SK-N-SH (cell line): ENCODE measurements at regions not wholly inside any gene's neighbourhood (a gene's known extent, or its start where the extent isn't known, plus 50 kb on each side); places are given as distances from the start of the nearest gene placed in this dataset.

Source experiments
- CTCF ChIA-PET: fragments of 300-600, 350-600 bp; formaldehyde crosslinking; extraction: SDS; loops from one replicate; lab custom pipeline; 2021; lab: Yijun Ruan, JAX
- POLR2A ChIA-PET: fragments of 350-600 bp; sonication (Branson Sonifier 250); formaldehyde crosslinking; extraction: SDS; loops from one replicate; lab custom pipeline; 2020; ENCODE audit warnings: antibody characterized with exemption, inconsistent platforms; lab: Yijun Ruan, JAX
- DNase-seq: peaks from one replicate; pipeline ENCODE4 v3.0.0; 2012
- H2AFZ ChIP-seq: fragments of 200-600 bp; sonication (generic); 2 replicates; pipeline ENCODE4 v1.8.1; 2016; ENCODE audit warnings: antibody characterized with exemption, mild to moderate bottlenecking, low read depth
- H3F3A ChIP-seq: fragments of 200-600 bp; sonication (generic); replicated peaks from 2 replicates; pipeline ENCODE3; 2016; ENCODE audit warnings: antibody characterized with exemption, mild to moderate bottlenecking; ENCODE audit not compliant: insufficient read depth
- H3K27ac ChIP-seq, 2 experiments: fragments of 200-500 bp in 1 of 2; fragments of 200-600 bp in 1 of 2; sonication (Bioruptor generic) in 1 of 2; sonication (generic), shearing (Covaris generic) in 1 of 2; 2 replicates each; pipeline versions ENCODE4 v1.5.1 to v1.6.1; 2014 to 2016; ENCODE audit warnings: low read depth in 2 of 2, inconsistent platforms in 1 of 2, low read length in 1 of 2, mild to moderate bottlenecking in 1 of 2, mixed read lengths in 1 of 2
- H3K27me3 ChIP-seq: fragments of 200-600 bp; sonication (generic), shearing (Covaris generic); 2 replicates; pipeline ENCODE4 v1.6.1; 2016; ENCODE audit warnings: mixed run types; ENCODE audit not compliant: insufficient read depth
- H3K36me3 ChIP-seq, 2 experiments: fragments of 200-500 bp in 1 of 2; fragments of 200-600 bp in 1 of 2; sonication (Bioruptor generic) in 1 of 2; sonication (generic) in 1 of 2; replicated peaks in 1 of 2; 2 replicates each; pipeline versions ENCODE3 to v1.5.1; 2014 to 2016; ENCODE audit warnings: low read length in 1 of 2, mild to moderate bottlenecking in 1 of 2; ENCODE audit not compliant: insufficient read depth in 2 of 2, control insufficient read depth in 1 of 2
- H3K4me1 ChIP-seq, 2 experiments: fragments of 200-500 bp in 1 of 2; fragments of 200-600 bp in 1 of 2; sonication (Bioruptor generic) in 1 of 2; sonication (generic), shearing (Covaris generic) in 1 of 2; 2 replicates each; pipeline versions ENCODE4 v1.5.1 to v1.6.1; 2014 to 2016; ENCODE audit warnings: low read depth in 1 of 2, low read length in 1 of 2, mixed run types in 1 of 2; ENCODE audit not compliant: insufficient read depth in 2 of 2, control insufficient read depth in 1 of 2
- H3K4me2 ChIP-seq: fragments of 200-600 bp; sonication (generic), shearing (Covaris generic); 2 replicates; pipeline ENCODE4 v1.6.1; 2017; ENCODE audit warnings: mixed run types
- H3K4me3 ChIP-seq, 2 experiments: fragments of 200-500 bp in 1 of 2; fragments of 200-600 bp in 1 of 2; sonication (Bioruptor generic) in 1 of 2; sonication (generic), shearing (Covaris generic) in 1 of 2; 2 replicates each; pipeline versions ENCODE4 v1.5.1 to v1.8.1; 2014 to 2016; ENCODE audit warnings: low read depth in 2 of 2, inconsistent platforms in 1 of 2, low read length in 1 of 2, mild to moderate bottlenecking in 1 of 2, mixed read lengths in 1 of 2, moderate library complexity in 1 of 2
- H3K79me2 ChIP-seq: fragments of 200-600 bp; sonication (generic); 2 replicates; pipeline ENCODE4 v1.8.1; 2017; ENCODE audit warnings: mild to moderate bottlenecking; ENCODE audit not compliant: insufficient read depth
- H3K9ac ChIP-seq: fragments of 200-600 bp; sonication (generic); 2 replicates; pipeline ENCODE4 v1.6.1; 2017; ENCODE audit warnings: mixed run types
- H3K9me2 ChIP-seq: fragments of 200-600 bp; sonication (generic); 2 replicates; pipeline ENCODE4 v1.6.1; 2017; ENCODE audit warnings: mixed run types
- H3K9me3 ChIP-seq: fragments of 200-600 bp; sonication (generic); 2 replicates; pipeline ENCODE4 v1.6.1; 2017; ENCODE audit warnings: mixed run types, mild to moderate bottlenecking, moderate library complexity
- H4K20me1 ChIP-seq: fragments of 200-600 bp; sonication (generic); 2 replicates; pipeline ENCODE4 v1.6.1; 2017; ENCODE audit warnings: mild to moderate bottlenecking, mixed run types; ENCODE audit not compliant: insufficient read depth
- FOSL2 ChIP-seq: IDR thresholded peaks from 2 replicates; pipeline ENCODE4 v1.4.0; 2012; ENCODE audit warnings: low read depth, mild to moderate bottlenecking, moderate library complexity, borderline replicate concordance
- FOXJ3 ChIP-seq: sonication (generic); formaldehyde crosslinking; IDR thresholded peaks from 2 replicates; pipeline ENCODE4 v1.5.1; 2020; ENCODE audit warnings: mild to moderate bottlenecking, missing genetic modification reagents
- FOXM1 ChIP-seq: IDR thresholded peaks from 2 replicates; pipeline ENCODE4 v1.4.0; 2012; ENCODE audit warnings: low read depth, mild to moderate bottlenecking
- JUND ChIP-seq: IDR thresholded peaks from 2 replicates; pipeline ENCODE4 v1.4.0; 2012
- NFIC ChIP-seq: IDR thresholded peaks from 2 replicates; pipeline ENCODE4 v1.4.0; 2012; ENCODE audit warnings: borderline replicate concordance
- RAD21 ChIP-seq: IDR thresholded peaks from 2 replicates; pipeline ENCODE4 v1.6.1; 2012; ENCODE audit warnings: mild to moderate bottlenecking, low read length
- TCF12 ChIP-seq: IDR thresholded peaks from 2 replicates; pipeline ENCODE4 v1.4.0; 2012
- WGBS: methylation state at CpG from one replicate; pipeline ENCODE4 v1.1.6; 2017; ENCODE audit warnings: low lambda C conversion rate; 5-methylcytosine and 5-hydroxymethylcytosine counted together
- TF ChIP-seq, protein P1 (sequence below): IDR thresholded peaks from 2 replicates; pipeline ENCODE4 v1.4.0; 2012; ENCODE audit warnings: low read depth
- TF ChIP-seq, protein P2 (sequence below): fragments of 150-350 bp; IDR thresholded peaks from 2 replicates; pipeline ENCODE4 v1.6.1; 2017; ENCODE audit warnings: antibody characterized with exemption, low read length, low read depth, borderline replicate concordance
- TF ChIP-seq, protein P3 (sequence below): fragments of 150-350 bp; IDR thresholded peaks from 2 replicates; pipeline ENCODE4 v1.6.1; 2016; ENCODE audit warnings: mild to moderate bottlenecking, low read depth, low read length
- TF ChIP-seq, protein P4 (sequence below): IDR thresholded peaks from 2 replicates; pipeline ENCODE4; 2012

DNA sequence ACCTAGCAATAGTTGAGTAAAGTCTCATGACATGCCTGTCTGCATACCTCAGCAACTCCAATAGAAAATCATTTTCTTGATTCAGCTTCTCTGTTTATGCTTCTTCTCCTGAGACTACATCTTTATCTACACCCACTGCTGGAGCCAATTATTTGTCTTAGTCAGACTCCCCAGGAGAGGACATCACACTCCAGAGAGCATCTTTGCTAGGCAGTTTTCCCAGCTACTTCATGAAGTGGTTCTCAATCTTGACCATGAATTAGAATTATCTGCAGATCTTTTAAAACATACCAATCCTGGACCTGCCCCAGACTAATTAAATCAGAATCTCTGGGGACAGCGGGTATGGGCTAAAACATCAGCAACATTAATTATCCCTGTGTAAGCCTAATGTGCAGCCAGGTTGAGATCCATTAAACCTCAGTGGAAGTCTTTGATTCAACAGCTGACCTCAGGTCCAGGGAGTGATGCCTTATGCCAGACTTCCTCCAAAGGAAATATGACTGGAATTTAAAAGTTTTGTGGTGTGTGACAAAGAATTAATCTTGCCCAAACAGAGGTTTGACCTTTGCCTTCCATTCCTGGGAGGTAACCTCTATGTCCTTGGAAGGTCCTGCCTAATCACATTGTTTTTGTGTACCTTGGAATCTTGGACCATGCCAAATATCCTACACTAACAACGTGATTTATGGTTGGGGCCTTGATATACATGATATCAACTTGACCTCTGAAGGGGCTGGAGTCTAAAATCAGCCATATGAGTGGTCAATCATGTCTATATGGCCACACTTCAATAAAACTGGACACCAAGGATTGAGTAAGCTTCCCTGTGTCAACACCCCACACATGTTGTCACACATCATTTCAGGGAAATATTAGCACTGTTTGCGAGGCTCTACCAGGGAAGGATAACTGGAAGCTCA lies 99.3 kb upstream of the DNAJC10 start:
- DNase-seq, result no peak
- Histone ChIP-seq H3K4me1 (peaks cover 0 to 5% of the 10 kb centered on the region in 2 experiments; a peak in 3 of 4 replicates), H3K4me2 (no peak overlapping the region), H4K20me1 (no peaks in the 10 kb centered on the region), H3K9me3 (no peaks in the 10 kb centered on the region), H3K27me3 (no peaks in the 10 kb centered on the region), H3F3A (no peaks in the 10 kb centered on the region), H3K9ac (no peak overlapping the region), H3K27ac (no peak overlapping the region)
- 60% methylated on average over 3 of the region's 3 CpGs for WGBS
- POLR2A ChIA-PET, result no interaction called here
- TF ChIP-seq, protein P1, sequence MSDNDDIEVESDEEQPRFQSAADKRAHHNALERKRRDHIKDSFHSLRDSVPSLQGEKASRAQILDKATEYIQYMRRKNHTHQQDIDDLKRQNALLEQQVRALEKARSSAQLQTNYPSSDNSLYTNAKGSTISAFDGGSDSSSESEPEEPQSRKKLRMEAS, result no peak
- TF ChIP-seq FOXJ3 (CRISPR knock-in tag) (no peak), RAD21 (no peak), FOSL2 (0 out of 2 replicates have a peak, but pooled peaks have one; percentile 6)
- TF ChIP-seq, protein P2, sequence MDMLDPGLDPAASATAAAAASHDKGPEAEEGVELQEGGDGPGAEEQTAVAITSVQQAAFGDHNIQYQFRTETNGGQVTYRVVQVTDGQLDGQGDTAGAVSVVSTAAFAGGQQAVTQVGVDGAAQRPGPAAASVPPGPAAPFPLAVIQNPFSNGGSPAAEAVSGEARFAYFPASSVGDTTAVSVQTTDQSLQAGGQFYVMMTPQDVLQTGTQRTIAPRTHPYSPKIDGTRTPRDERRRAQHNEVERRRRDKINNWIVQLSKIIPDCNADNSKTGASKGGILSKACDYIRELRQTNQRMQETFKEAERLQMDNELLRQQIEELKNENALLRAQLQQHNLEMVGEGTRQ, result no peak
- TF ChIP-seq, protein P3, sequence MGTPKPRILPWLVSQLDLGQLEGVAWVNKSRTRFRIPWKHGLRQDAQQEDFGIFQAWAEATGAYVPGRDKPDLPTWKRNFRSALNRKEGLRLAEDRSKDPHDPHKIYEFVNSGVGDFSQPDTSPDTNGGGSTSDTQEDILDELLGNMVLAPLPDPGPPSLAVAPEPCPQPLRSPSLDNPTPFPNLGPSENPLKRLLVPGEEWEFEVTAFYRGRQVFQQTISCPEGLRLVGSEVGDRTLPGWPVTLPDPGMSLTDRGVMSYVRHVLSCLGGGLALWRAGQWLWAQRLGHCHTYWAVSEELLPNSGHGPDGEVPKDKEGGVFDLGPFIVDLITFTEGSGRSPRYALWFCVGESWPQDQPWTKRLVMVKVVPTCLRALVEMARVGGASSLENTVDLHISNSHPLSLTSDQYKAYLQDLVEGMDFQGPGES, result no peak
- TF ChIP-seq, all 33 proteins: peak for 1
- H3K36me3 ChIP-seq, result no peaks in the 10 kb centered on the region
- no peak overlapping the region for H3K4me3 ChIP-seq
- no peak overlapping the region for H2AFZ ChIP-seq
- CTCF ChIA-PET, result interaction anchor here (1.0 to 1.2 kb wide), 2 partner anchors 32 to 85 kb away, joined by 3 read pairs; no protein-coding TSS in a partner anchor
- no peaks in the 10 kb centered on the region for H3K9me2 ChIP-seq
- H3K79me2 ChIP-seq, result no peaks in the 10 kb centered on the region

DNA sequence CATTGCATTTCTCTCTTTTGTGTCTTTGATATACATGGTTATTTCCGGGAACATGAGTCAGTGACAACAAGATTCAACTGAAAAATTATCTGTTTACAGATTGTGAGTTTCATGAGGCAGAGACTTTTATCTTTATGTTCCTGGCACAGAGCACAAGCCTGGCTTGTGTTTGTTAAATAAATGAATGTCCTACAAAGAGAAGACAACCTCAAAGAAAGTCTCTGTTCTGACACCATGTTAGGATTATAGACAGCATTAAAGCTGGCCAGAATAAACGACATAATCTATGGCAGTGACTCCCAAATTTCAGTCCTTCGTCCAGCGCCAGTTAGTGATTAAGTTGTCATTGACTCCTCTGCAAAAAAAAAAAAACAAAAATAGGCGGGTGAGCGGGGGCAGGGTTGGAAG lies 97.4 kb upstream of the DNAJC10 start:
- Histone ChIP-seq H3K4me2 (no peak overlapping the region), H3K27ac (peak overlapping the region in 1 of 2 experiments; percentile 34; a peak in 2 of 4 replicates), H3K36me3 (no peaks in the 10 kb centered on the region), H3K79me2 (no peaks in the 10 kb centered on the region), H3K9me2 (no peaks in the 10 kb centered on the region), H3K9ac (no peak overlapping the region), H3K4me1 (peaks cover 0 to 8% of the 10 kb centered on the region in 2 experiments; a peak in 3 of 4 replicates), H3K27me3 (no peaks in the 10 kb centered on the region), H3K9me3 (no peaks in the 10 kb centered on the region), H4K20me1 (no peaks in the 10 kb centered on the region), H2AFZ (no peak overlapping the region), H3K4me3 (no peak overlapping the region), H3F3A (no peaks in the 10 kb centered on the region)
- TF ChIP-seq, protein P4, sequence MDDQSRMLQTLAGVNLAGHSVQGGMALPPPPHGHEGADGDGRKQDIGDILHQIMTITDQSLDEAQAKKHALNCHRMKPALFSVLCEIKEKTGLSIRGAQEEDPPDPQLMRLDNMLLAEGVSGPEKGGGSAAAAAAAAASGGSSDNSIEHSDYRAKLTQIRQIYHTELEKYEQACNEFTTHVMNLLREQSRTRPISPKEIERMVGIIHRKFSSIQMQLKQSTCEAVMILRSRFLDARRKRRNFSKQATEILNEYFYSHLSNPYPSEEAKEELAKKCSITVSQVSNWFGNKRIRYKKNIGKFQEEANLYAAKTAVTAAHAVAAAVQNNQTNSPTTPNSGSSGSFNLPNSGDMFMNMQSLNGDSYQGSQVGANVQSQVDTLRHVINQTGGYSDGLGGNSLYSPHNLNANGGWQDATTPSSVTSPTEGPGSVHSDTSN, result peak; percentile 37; the same call in 1 of the 2 replicates
- peak; percentile 31 for TF ChIP-seq TCF12
- 0 out of 2 replicates have a peak, but pooled peaks have one; percentile 10 for TF ChIP-seq NFIC
- peak; percentile 23; the same call in 1 of the 2 replicates for TF ChIP-seq JUND
- no peak for TF ChIP-seq FOXM1
- ChIA-PET POLR2A (no interaction called here), CTCF (no interaction called here)
- 69% methylated on average over 6 of the region's 6 CpGs for WGBS
- no peak for DNase-seq
